ENCODE measurements at regions not wholly inside any gene's neighbourhood (a gene's known extent, or its start where the extent isn't known, plus 50 kb on each side); places are given as distances from the start of the nearest gene placed in this dataset.
"Not testable (repeated sequence)": the region's sequence is repeated elsewhere in the genome, so short reads cannot be mapped to it uniquely, and the experiment has no call there.

GRCh38 chr7:131922948-131923347 lies 366.5 kb upstream of the PODXL start:
- H3K9me3 Mint-ChIP-seq; H3K4me1 Mint-ChIP-seq (ENCODE audit: low read depth); H3K4me3 Mint-ChIP-seq; H3K27ac Mint-ChIP-seq; H3K27me3 Mint-ChIP-seq; H3K36me3 Mint-ChIP-seq (ENCODE audit: low read depth): not testable (repeated sequence)

GRCh38 chr7:131921016-131921415 lies 364.6 kb upstream of the PODXL start:
- Mint-ChIP-seq H3K27ac (no peak overlapping the region), H3K4me3 (no peak overlapping the region), H3K27me3 (peaks cover 5% of the 10 kb centered on the region), H3K4me1 (ENCODE audit: low read depth) (no peaks in the 10 kb centered on the region), H3K9me3 (no peaks in the 10 kb centered on the region), H3K36me3 (ENCODE audit: low read depth) (no peaks in the 10 kb centered on the region)

- no peaks in the 10 kb centered on the region for H3K36me3 Mint-ChIP-seq (ENCODE audit: low read depth)
- no peaks in the 10 kb centered on the region for H3K9me3 Mint-ChIP-seq
- H3K27ac Mint-ChIP-seq, result no peak overlapping the region
- H3K27me3 Mint-ChIP-seq, result peaks cover 5% of the 10 kb centered on the region
- H3K4me1 Mint-ChIP-seq (ENCODE audit: low read depth), result no peaks in the 10 kb centered on the region
- no peak overlapping the region for H3K4me3 Mint-ChIP-seq
These were observed 363.7 kb upstream of the PODXL start for GRCh38 chr7:131919920-131920709.

GRCh38 chr7:131911112-131911511 lies 354.7 kb upstream of the PODXL start:
- Mint-ChIP-seq H3K9me3 (peaks cover 10% of the 10 kb centered on the region), H3K27me3 (peaks cover 48% of the 10 kb centered on the region), H3K4me3 (no peak overlapping the region), H3K4me1 (ENCODE audit: low read depth) (no peaks in the 10 kb centered on the region), H3K36me3 (ENCODE audit: low read depth) (no peaks in the 10 kb centered on the region), H3K27ac (no peak overlapping the region)

- Mint-ChIP-seq H3K9me3 (peaks cover 10% of the 10 kb centered on the region), H3K36me3 (ENCODE audit: low read depth) (no peaks in the 10 kb centered on the region), H3K4me3 (no peak overlapping the region), H3K27ac (no peak overlapping the region), H3K4me1 (ENCODE audit: low read depth) (no peaks in the 10 kb centered on the region), H3K27me3 (peaks cover 56% of the 10 kb centered on the region)
These were observed 352.8 kb upstream of the PODXL start for GRCh38 chr7:131909151-131909768.

GRCh38 chr7:131908714-131909113 lies 352.3 kb upstream of the PODXL start:
- H3K36me3 Mint-ChIP-seq (ENCODE audit: low read depth), result no peaks in the 10 kb centered on the region
- peaks cover 10% of the 10 kb centered on the region for H3K9me3 Mint-ChIP-seq
- H3K4me1 Mint-ChIP-seq (ENCODE audit: low read depth), result no peaks in the 10 kb centered on the region
- no peak overlapping the region for H3K27ac Mint-ChIP-seq
- H3K27me3 Mint-ChIP-seq, result peaks cover 56% of the 10 kb centered on the region
- no peak overlapping the region for H3K4me3 Mint-ChIP-seq

GRCh38 chr7:131905471-131905973 lies 349.1 kb upstream of the PODXL start:
- H3K36me3 Mint-ChIP-seq (ENCODE audit: low read depth), result no peaks in the 10 kb centered on the region
- H3K4me3 Mint-ChIP-seq, result no peak overlapping the region
- H3K27me3 Mint-ChIP-seq, result peaks cover 40% of the 10 kb centered on the region

GRCh38 chr7:131904760-131905327 lies 348.4 kb upstream of the PODXL start:
- Mint-ChIP-seq H3K9me3 (no peaks in the 10 kb centered on the region), H3K4me3 (no peak overlapping the region), H3K27ac (no peak overlapping the region), H3K27me3 (peaks cover 33% of the 10 kb centered on the region), H3K36me3 (ENCODE audit: low read depth) (no peaks in the 10 kb centered on the region), H3K4me1 (ENCODE audit: low read depth) (no peaks in the 10 kb centered on the region)

More at GRCh38 chr7:131905471-131905973, 349.1 kb upstream of the PODXL start:
- H3K4me1 Mint-ChIP-seq (ENCODE audit: low read depth), result no peaks in the 10 kb centered on the region
- no peak overlapping the region for H3K27ac Mint-ChIP-seq
- H3K9me3 Mint-ChIP-seq, result peaks cover 6% of the 10 kb centered on the region

GRCh38 chr7:131903315-131903714 lies 346.9 kb upstream of the PODXL start:
- Mint-ChIP-seq H3K27ac (no peak overlapping the region), H3K36me3 (ENCODE audit: low read depth) (no peaks in the 10 kb centered on the region), H3K9me3 (no peaks in the 10 kb centered on the region), H3K4me3 (no peak overlapping the region), H3K27me3 (peaks cover 25% of the 10 kb centered on the region), H3K4me1 (ENCODE audit: low read depth) (no peaks in the 10 kb centered on the region)

- no peaks in the 10 kb centered on the region for H3K9me3 Mint-ChIP-seq
- H3K36me3 Mint-ChIP-seq (ENCODE audit: low read depth), result no peaks in the 10 kb centered on the region
- H3K4me3 Mint-ChIP-seq, result no peak overlapping the region
- H3K27me3 Mint-ChIP-seq, result peaks cover 5% of the 10 kb centered on the region
- H3K4me1 Mint-ChIP-seq (ENCODE audit: low read depth), result no peaks in the 10 kb centered on the region
- no peak overlapping the region for H3K27ac Mint-ChIP-seq
These were observed 344.4 kb upstream of the PODXL start for GRCh38 chr7:131900785-131901287.

GRCh38 chr7:131899271-131900030 lies 343.0 kb upstream of the PODXL start:
- Mint-ChIP-seq H3K9me3 (no peaks in the 10 kb centered on the region), H3K27me3 (peaks cover 4% of the 10 kb centered on the region), H3K27ac (no peak overlapping the region), H3K4me3 (no peak overlapping the region), H3K4me1 (ENCODE audit: low read depth) (no peaks in the 10 kb centered on the region), H3K36me3 (ENCODE audit: low read depth) (no peaks in the 10 kb centered on the region)

- Mint-ChIP-seq H3K4me3 (no peak overlapping the region), H3K4me1 (ENCODE audit: low read depth) (no peaks in the 10 kb centered on the region), H3K36me3 (ENCODE audit: low read depth) (no peaks in the 10 kb centered on the region), H3K27me3 (peaks cover 4% of the 10 kb centered on the region), H3K27ac (no peak overlapping the region), H3K9me3 (no peaks in the 10 kb centered on the region)
These were observed 342.0 kb upstream of the PODXL start for GRCh38 chr7:131898418-131898817.

- H3K27me3 Mint-ChIP-seq, result peaks cover 4% of the 10 kb centered on the region
- H3K4me3 Mint-ChIP-seq, result no peak overlapping the region
- H3K27ac Mint-ChIP-seq, result no peak overlapping the region
- no peaks in the 10 kb centered on the region for H3K4me1 Mint-ChIP-seq (ENCODE audit: low read depth)
- no peaks in the 10 kb centered on the region for H3K9me3 Mint-ChIP-seq
- H3K36me3 Mint-ChIP-seq (ENCODE audit: low read depth), result no peaks in the 10 kb centered on the region
These were observed 341.4 kb upstream of the PODXL start for GRCh38 chr7:131897790-131898165.

- H3K4me3 Mint-ChIP-seq, result no peak overlapping the region
- peaks cover 9% of the 10 kb centered on the region for H3K27me3 Mint-ChIP-seq
- no peak overlapping the region for H3K27ac Mint-ChIP-seq
- no peaks in the 10 kb centered on the region for H3K4me1 Mint-ChIP-seq (ENCODE audit: low read depth)
- H3K36me3 Mint-ChIP-seq (ENCODE audit: low read depth), result no peaks in the 10 kb centered on the region
- no peaks in the 10 kb centered on the region for H3K9me3 Mint-ChIP-seq
These were observed 340.8 kb upstream of the PODXL start for GRCh38 chr7:131897016-131897789.
